ENCODE measurements at regions not wholly inside any gene's neighbourhood (a gene's known extent, or its start where the extent isn't known, plus 50 kb on each side); places are given as distances from the start of the nearest gene placed in this dataset.

DNA sequence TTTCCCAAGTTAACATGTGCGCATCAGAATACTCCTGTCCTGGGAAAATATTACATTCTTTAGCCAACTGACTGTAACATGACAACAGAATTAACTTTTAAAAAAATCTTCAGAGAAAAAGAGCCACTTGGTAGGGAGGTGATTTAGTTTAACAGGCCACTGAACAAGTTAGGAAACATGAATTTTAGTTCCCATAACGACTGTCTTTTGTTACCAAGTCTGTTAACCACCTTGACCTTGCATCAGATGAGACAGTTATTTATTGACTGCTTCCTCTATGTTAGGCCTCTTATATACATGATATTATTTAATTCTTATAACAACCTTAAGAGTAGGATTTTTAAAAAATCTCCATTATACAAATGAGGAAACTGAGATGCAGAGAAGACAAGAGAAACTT is 268.6 kb downstream of the NDFIP2 start:
- TF ChIP-seq, protein P1, sequence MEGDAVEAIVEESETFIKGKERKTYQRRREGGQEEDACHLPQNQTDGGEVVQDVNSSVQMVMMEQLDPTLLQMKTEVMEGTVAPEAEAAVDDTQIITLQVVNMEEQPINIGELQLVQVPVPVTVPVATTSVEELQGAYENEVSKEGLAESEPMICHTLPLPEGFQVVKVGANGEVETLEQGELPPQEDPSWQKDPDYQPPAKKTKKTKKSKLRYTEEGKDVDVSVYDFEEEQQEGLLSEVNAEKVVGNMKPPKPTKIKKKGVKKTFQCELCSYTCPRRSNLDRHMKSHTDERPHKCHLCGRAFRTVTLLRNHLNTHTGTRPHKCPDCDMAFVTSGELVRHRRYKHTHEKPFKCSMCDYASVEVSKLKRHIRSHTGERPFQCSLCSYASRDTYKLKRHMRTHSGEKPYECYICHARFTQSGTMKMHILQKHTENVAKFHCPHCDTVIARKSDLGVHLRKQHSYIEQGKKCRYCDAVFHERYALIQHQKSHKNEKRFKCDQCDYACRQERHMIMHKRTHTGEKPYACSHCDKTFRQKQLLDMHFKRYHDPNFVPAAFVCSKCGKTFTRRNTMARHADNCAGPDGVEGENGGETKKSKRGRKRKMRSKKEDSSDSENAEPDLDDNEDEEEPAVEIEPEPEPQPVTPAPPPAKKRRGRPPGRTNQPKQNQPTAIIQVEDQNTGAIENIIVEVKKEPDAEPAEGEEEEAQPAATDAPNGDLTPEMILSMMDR (conservative IDR thresholded peaks at IDR 0.05) = no peak
- TF ChIP-seq EZH2 (IDR thresholded peaks at IDR 0.05; ENCODE audit: low read depth) = no peak
